ENCODE measurements at regions not wholly inside any gene's neighbourhood (a gene's known extent, or its start where the extent isn't known, plus 50 kb on each side); places are given as distances from the start of the nearest gene placed in this dataset.

DNA sequence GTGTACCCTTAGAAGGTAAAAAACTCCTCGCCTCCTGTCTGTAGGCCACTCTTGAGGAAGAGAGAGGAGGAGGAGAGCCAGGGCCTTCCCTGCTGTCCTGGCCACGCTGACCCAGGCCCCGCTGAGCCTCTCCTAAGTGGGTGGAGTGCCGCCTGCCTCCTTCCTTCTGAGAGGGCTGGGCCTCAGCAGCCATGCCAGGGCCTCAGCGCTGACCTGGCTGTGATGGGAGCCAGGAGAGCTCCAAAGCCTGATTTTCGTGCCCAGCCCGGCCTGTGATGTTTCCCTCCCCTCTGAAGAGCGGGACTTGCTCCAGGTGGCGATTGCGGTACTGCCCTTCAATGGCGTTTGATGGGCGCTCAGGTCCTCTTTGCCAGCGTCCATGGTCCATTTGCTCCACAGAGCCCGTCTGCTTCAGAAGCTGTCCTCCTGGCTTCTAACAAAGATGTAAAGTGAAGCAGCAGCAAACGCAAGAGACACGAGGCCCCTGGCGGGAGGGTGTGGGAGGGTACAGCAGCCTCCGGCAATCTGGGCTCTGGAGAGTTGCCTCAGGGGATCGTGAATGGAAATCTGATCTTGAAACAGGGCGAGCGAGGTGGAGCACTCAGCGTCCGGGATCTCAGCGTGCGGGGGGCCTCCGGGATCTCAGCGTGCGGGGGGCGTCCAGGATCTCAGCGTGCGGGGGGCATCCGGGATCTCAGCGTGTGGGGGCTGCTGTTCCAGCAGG lies 93.5 kb downstream of the NPIPB11 start:
- TF ChIP-seq, protein P1, sequence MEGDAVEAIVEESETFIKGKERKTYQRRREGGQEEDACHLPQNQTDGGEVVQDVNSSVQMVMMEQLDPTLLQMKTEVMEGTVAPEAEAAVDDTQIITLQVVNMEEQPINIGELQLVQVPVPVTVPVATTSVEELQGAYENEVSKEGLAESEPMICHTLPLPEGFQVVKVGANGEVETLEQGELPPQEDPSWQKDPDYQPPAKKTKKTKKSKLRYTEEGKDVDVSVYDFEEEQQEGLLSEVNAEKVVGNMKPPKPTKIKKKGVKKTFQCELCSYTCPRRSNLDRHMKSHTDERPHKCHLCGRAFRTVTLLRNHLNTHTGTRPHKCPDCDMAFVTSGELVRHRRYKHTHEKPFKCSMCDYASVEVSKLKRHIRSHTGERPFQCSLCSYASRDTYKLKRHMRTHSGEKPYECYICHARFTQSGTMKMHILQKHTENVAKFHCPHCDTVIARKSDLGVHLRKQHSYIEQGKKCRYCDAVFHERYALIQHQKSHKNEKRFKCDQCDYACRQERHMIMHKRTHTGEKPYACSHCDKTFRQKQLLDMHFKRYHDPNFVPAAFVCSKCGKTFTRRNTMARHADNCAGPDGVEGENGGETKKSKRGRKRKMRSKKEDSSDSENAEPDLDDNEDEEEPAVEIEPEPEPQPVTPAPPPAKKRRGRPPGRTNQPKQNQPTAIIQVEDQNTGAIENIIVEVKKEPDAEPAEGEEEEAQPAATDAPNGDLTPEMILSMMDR (IDR thresholded peaks at IDR 0.05) = no peak
- no peak for TF ChIP-seq EP300 (IDR thresholded peaks at IDR 0.05)

All from suprapubic skin (tissue), 3 donors.